Stimulated activated CD4-positive, alpha-beta T cell treated with anti-CD3 and anti-CD28 coated beads, TNF-alpha, amount 100 ng/mL, for 4 hours (primary cell): ENCODE measurements at regions not wholly inside any gene's neighbourhood (a gene's known extent, or its start where the extent isn't known, plus 50 kb on each side); places are given as distances from the start of the nearest gene placed in this dataset.

Experiments
- DNase-seq, 3 experiments: peaks; one replicate each; pipeline ENCODE4 v3.0.0-alpha.2; 2020; ENCODE audit warnings: low read depth in 3 of 3

GRCh38 chr4:11182586-11183355, 245.9 kb downstream of the HS3ST1 start:
- no peak for DNase-seq

DNA sequence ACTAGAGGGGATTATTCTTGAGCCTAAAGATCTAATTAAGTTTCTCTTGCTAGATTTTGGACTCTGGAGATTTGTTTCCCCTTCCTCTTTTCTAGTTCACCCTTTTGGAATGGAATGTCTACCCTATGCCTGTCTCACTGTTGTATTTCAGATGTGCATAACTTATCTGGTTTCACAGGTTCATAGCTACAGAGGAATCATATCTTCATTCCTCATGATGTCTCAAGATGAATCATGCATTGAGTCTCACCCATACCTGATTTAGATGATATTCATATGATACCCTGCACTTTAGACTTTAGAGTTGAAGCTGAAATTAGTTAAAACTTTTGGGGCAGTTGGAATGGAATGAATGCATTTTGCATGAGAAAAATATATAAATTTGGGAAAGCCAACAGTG, 246.7 kb downstream of the HS3ST1 start:
- no peak for DNase-seq

DNA sequence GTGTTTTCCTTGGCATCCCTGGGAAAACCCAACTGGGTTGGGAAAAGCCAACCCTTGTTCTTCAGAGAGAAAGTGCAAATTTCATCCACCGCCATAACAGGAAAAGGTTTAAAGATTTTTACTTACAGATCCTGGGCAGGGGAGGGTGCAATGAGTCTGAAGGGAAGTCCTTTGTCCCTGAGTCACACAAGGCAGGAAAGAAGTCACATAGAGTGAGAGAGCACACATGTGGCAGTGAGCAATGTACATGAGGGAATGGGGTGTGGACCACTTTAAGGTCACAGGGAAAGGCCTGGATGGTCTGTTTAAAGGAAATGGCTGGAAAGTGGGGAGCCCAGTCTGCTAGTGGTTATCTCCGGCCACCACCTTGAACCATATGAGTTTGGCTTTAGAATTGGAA, 248.9 kb downstream of the HS3ST1 start:
- DNase-seq: no peak

DNA sequence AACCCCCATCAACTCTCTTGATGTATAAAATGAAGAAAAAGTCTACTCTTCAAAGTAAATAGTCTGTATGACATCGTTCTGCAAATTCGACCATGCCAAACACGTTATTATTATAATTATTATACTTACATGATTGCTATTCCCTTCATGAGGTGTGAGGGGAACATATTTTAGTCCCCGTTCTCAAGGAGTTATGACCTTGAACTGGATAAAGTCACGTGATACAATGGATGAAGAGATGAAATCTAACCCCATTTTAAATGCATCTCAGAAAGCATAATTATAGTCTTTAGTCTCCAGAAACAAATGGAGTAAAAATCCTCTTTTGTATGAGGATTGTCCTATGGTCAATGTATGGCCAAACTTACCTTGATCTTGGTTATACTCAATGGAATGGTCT, 250.3 kb downstream of the HS3ST1 start:
- DNase-seq: no peak

GRCh38 chr4:11175374-11175773, 253.3 kb downstream of the HS3ST1 start:
- DNase-seq: no peak

DNA sequence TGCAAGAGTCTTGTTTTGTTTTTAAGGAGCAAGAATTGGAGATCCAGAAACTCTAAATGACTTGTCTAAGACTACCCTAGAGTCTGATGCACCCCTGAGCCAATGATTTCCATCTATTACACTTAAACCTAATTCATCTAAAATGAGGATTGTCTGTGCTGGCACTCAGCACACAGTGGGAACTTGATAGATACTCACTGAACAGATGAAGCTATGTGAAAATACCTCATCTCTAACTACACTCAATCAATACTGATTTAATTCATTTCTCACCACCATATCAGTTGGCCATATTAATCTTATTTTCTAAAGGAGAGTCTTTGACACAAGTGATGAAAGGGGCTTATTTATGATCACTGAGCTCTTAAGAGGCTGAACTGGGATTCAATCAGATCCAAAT, 262.1 kb downstream of the HS3ST1 start:
- DNase-seq: no peak

DNA sequence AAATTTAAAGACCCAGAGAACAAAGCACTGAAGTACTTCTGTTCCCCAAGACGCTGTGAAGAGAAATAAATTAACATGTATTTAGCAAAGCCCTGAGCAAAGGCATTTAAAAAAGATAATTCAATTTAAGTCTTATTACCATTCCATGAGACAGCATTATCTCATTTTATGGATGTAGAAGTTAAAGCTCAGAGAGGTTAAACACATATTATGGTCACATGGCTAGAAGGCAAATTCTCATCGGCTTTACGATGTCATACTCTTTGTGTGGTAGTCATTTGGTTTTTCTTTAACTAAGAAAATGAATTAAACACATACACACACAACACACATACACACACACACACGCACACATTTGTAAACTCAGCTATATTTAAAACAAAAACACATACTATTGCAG, 262.7 kb downstream of the HS3ST1 start:
- DNase-seq: no peak

- DNase-seq: no peak
Observed at GRCh38 chr4:11165052-11165451, 263.6 kb downstream of the HS3ST1 start.

- DNase-seq: no peak
Observed at GRCh38 chr4:11160288-11160687, 268.4 kb downstream of the HS3ST1 start.

DNA sequence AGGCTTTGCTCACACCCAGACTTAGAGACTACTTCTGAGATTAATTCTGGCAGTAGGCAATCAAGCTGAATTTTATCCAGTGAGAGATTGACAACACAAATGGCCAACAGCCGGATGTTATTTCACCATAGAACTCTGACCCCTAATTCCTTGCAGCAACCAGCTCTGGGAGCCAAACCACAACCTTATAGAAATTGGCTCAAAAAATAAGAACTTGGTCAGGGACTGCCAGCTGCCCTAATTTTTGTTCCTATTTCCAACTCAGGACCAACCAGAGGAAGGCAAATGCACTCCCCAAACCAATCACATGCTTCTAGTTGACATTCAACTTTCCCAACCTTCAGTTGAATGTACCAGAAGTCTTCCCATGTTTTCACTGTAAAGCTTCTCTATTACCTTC, 269.7 kb downstream of the HS3ST1 start:
- no peak for DNase-seq

DNA sequence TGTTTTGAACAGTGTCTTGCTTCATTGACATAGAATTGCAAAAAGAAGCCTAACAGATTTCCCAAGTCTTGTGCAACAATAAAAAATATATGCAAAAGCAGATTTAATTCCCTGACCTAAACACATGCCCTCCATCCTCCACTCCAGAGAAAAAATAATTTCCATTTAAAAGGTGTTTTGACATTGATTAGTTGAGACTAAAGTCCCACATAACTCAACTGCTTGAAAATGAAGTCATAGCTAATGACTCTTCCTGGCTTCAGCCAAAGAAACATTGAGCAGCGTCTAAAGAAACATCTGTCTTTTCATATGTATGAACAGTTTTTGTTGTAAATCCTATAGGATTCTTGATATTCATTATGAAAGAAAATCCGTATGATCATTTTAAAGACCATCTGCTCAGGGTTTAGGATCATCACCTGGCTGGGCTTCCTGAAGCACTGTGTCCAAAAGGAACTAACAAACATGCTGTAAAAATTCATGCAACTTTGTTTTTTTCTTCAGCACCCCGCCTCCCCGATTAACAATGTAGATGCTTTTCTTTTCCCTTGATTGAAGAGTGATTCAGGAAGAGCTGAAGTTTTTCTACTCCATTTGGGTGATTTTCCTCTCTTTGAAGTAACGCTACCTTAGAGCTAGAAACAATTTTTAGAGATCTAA, 273.4 kb downstream of the HS3ST1 start:
- DNase-seq: no peak

- no peak for DNase-seq
Observed at GRCh38 chr4:11153171-11153750, 275.4 kb downstream of the HS3ST1 start.

GRCh38 chr4:11152684-11153083, 276.0 kb downstream of the HS3ST1 start:
- DNase-seq: no peak

DNA sequence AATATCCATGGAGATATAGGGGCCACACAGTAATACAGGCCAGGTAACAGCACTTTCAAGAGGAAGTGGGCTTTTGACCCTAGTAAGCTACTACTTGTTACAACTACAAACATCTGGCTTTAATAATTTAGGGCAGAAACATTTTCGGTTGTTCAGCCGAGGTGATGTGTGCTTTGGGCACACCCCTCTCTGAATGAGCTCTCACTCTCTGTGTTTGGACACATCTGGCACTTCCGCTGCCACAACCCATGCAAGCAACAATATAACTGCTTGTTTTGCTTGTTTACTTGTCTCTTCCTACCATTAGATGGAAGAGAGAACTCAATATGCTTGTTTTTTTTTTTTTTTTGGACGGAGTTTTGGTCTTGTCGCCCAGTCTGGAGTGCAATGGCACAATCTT, 277.2 kb downstream of the HS3ST1 start:
- DNase-seq: no peak

DNA sequence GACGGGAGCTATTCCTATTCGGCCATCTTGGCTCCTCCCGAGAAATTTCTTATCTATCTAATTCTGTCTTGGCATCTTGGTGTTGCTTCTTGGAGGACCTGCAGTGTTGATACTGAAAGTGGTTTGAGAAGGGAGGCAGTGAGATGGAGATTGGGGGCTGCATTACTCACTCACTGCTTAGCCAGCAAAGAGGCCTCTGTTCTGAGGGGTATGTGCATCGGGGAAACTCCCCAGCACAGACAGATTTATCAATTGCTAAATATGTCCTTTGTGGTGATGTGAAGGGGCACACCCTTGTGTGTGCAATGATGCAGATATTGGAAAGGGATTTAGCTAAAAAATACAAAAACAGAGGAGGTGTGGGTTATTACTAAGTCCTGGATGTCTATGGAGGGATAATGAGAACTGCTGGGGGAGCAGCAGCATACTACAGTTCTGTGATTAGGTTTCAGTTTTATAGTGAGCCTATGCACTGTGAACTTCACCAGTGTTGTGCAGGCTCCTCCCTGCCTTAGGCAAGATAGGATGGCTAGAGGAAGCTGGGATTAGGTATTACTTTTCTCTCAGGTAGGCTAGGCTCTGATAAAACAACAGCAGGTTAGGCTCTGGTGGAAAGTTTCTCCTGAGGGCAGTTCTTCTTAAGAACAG, 279.0 kb downstream of the HS3ST1 start:
- DNase-seq: no peak

DNA sequence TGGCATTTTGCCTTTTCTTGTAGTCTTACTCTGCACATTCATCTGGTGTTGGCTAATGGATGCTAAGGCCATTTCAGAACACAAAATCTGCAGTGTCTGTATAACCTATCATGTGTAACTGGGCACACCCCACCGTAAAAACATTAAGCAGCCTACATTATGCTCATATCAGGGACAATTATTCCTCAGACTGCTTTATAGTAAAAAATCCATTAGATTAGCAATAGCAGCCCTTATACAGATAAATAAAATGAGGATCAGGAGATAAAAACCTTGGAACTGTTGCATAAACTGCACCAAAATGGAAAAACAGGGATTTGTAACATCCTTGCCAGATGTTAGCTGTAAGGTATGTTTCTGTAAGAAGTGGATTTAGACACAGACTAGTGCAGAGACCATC, 288.8 kb downstream of the HS3ST1 start:
- no peak for DNase-seq

- DNase-seq: no peak
Observed at GRCh38 chr4:11138964-11139363, 289.7 kb downstream of the HS3ST1 start.

GRCh38 chr4:11134705-11135104, 294.0 kb downstream of the HS3ST1 start:
- DNase-seq: no peak

GRCh38 chr4:11133868-11134267, 294.8 kb downstream of the HS3ST1 start:
- no peak for DNase-seq

GRCh38 chr4:11132478-11132877, 296.2 kb downstream of the HS3ST1 start:
- no peak for DNase-seq

GRCh38 chr4:11131491-11131890, 297.2 kb downstream of the HS3ST1 start:
- DNase-seq: no peak

DNA sequence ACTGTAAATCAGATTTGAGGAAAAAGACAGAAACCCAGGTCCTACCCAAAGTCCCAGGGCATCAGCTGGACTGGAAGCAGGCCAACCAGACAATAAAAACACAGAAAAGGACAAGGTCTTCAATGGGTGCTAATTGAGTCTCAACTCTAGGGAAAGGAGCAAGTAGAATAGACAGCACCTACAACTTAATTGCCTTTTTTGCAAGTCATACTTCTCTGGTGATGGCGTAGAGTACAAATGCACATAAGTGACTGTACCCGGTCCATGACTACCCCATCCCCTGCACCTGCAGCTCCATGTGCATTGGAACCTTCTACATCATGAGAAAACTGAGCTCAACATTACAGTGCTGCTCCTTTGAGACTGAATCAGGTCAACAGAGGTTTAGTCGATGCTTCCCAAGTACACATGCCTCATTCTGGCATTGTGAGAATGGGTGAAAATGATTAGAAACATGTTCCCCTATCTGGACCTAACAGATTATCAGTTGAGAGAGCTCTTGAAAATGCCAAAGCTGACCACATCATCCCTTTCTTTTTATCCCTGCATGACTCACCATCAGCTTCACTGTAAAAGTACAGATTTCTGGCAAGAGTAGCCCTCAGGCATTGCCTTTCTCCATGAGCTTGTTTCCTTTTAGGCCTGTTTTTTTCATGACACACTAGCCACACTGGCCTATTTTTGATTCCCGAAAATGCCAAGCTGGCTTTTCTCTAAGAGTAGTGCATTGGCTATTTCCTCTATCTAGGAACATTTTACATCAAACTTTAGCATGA, 298.3 kb downstream of the HS3ST1 start:
- DNase-seq: no peak
